HG03064 (cell line): ENCODE measurements at regions not wholly inside any gene's neighbourhood (a gene's known extent, or its start where the extent isn't known, plus 50 kb on each side); places are given as distances from the start of the nearest gene placed in this dataset.
"Not testable (repeated sequence)": the region's sequence is repeated elsewhere in the genome, so short reads cannot be mapped to it uniquely, and the experiment has no call there.

Experiments
- ATAC-seq: cut with Tn5 transposase; IDR thresholded peaks from one replicate; pipeline ENCODE4 v1.9.1; 2021; ENCODE audit warnings: low read depth; ENCODE audit not compliant: unreplicated experiment

GRCh38 chr1:238334170-238334569 lies 443.4 kb upstream of the ZP4 start:
- ATAC-seq = no peak

GRCh38 chr1:238331557-238331956 lies 440.8 kb upstream of the ZP4 start:
- no peak for ATAC-seq

GRCh38 chr1:238329671-238330070 lies 438.9 kb upstream of the ZP4 start:
- ATAC-seq = no peak

GRCh38 chr1:238327033-238327432 lies 436.3 kb upstream of the ZP4 start:
- ATAC-seq = not testable (repeated sequence)

GRCh38 chr1:238326479-238326878 lies 435.8 kb upstream of the ZP4 start:
- not testable (repeated sequence) for ATAC-seq

GRCh38 chr1:238324211-238324864 lies 433.6 kb upstream of the ZP4 start:
- no peak for ATAC-seq

GRCh38 chr1:238323490-238323889 lies 432.8 kb upstream of the ZP4 start:
- ATAC-seq = no peak

- no peak for ATAC-seq
These were observed 429.2 kb upstream of the ZP4 start for GRCh38 chr1:238319957-238320356.

- ATAC-seq = no peak
These were observed 427.8 kb upstream of the ZP4 start for GRCh38 chr1:238318294-238319110.

- ATAC-seq = no peak
These were observed 422.2 kb upstream of the ZP4 start for GRCh38 chr1:238312969-238313368.

- ATAC-seq = no peak
These were observed 415.7 kb upstream of the ZP4 start for GRCh38 chr1:238306411-238306810.

GRCh38 chr1:238302646-238303045 lies 411.9 kb upstream of the ZP4 start:
- ATAC-seq = no peak

GRCh38 chr1:238296371-238296770 lies 405.6 kb upstream of the ZP4 start:
- no peak for ATAC-seq

GRCh38 chr1:238293075-238293474 lies 402.4 kb upstream of the ZP4 start:
- ATAC-seq = no peak

- no peak for ATAC-seq
These were observed 390.7 kb upstream of the ZP4 start for GRCh38 chr1:238281418-238281817.

- ATAC-seq = no peak
These were observed 389.1 kb upstream of the ZP4 start for GRCh38 chr1:238279694-238280380.

GRCh38 chr1:238272145-238272544 lies 381.4 kb upstream of the ZP4 start:
- ATAC-seq = no peak

- ATAC-seq = no peak
These were observed 375.1 kb upstream of the ZP4 start for GRCh38 chr1:238265866-238266265.

GRCh38 chr1:238264951-238265350 lies 374.2 kb upstream of the ZP4 start:
- no peak for ATAC-seq

- no peak for ATAC-seq
These were observed 367.8 kb upstream of the ZP4 start for GRCh38 chr1:238258510-238258909.

GRCh38 chr1:238257018-238257621 lies 366.4 kb upstream of the ZP4 start:
- no peak for ATAC-seq
